ENCODE measurements at regions not wholly inside any gene's neighbourhood (a gene's known extent, or its start where the extent isn't known, plus 50 kb on each side); places are given as distances from the start of the nearest gene placed in this dataset.

DNA sequence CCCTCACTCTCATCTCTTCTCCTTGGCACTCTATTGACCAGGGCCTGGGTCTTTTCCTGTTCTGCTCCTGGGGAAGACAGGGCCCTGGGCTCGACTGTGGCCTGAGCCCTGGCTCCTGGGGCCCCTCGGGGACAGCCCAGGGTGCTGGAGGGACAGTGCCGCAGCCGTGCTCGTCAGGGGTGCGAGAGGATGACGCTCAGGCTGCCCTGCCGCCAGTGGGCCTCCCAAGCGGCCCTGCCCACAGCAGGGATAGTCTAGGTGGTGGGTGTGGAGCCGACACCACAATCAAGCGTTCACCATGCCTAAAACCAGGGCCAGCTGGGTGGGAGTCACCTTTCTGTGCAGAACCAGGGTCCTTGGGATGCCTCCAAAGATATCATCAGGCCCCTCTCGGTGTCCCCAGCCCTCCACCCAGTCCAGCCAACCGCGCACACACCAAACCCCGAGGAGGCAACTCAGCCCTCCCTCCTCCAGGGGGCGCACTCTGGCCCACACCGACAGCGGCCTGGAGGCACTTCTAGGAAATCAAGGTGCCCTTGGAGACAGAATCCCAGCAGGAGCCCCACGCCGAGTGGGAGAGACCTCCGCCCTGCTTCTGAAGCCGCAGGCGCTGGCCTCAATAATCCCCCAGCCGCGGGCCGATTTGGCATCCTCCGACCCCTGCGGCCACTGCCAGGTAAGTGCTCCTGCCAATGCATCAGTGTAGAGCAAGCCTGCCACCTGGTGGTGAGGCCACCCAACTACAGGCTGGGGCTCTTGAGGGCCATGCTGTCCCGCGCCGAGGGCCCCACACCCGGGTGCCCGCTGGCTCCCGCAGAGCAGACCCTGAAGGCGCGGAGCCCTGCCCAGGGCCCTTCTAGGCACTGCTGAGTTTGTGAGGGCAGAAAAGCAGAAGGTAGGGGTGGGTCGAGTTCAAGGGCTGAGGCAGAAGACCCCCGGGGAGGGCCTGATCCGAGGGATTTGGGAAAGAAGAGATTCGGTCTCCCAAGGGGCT is 496.4 kb downstream of the BUD13 start:
- no peak for TF ChIP-seq POLR2AphosphoS5 (IDR thresholded peaks at IDR 0.05)
- TF ChIP-seq, protein P1, sequence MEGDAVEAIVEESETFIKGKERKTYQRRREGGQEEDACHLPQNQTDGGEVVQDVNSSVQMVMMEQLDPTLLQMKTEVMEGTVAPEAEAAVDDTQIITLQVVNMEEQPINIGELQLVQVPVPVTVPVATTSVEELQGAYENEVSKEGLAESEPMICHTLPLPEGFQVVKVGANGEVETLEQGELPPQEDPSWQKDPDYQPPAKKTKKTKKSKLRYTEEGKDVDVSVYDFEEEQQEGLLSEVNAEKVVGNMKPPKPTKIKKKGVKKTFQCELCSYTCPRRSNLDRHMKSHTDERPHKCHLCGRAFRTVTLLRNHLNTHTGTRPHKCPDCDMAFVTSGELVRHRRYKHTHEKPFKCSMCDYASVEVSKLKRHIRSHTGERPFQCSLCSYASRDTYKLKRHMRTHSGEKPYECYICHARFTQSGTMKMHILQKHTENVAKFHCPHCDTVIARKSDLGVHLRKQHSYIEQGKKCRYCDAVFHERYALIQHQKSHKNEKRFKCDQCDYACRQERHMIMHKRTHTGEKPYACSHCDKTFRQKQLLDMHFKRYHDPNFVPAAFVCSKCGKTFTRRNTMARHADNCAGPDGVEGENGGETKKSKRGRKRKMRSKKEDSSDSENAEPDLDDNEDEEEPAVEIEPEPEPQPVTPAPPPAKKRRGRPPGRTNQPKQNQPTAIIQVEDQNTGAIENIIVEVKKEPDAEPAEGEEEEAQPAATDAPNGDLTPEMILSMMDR (IDR thresholded peaks at IDR 0.05): peak; percentile 73 to 94 (median 86)

All from prostate gland (tissue), 2 donors.